ENCODE measurements at regions not wholly inside any gene's neighbourhood (a gene's known extent, or its start where the extent isn't known, plus 50 kb on each side); places are given as distances from the start of the nearest gene placed in this dataset.

GRCh38 chr20:54846948-54847347 is 371.6 kb downstream of the DOK5 start (continued):
- no peak for TF ChIP-seq REST (IDR thresholded peaks at IDR 0.05; ENCODE audit: unreplicated experiment)
- TF ChIP-seq JUNB (IDR thresholded peaks at IDR 0.05; ENCODE audit: unreplicated experiment), result no peak
- no peak for TF ChIP-seq EZH2phosphoT487 (IDR thresholded peaks at IDR 0.05; ENCODE audit: unreplicated experiment)
- TF ChIP-seq ZNF462 (CRISPR knock-in tag; IDR thresholded peaks at IDR 0.05), result no peak

GRCh38 chr20:54844346-54844745 is 369.0 kb downstream of the DOK5 start:
- no peaks in the 10 kb centered on the region for H3K27me3 ChIP-seq (ENCODE audit: insufficient read depth)
- no peaks in the 10 kb centered on the region for H3K4me1 Mint-ChIP-seq
- H3K36me3 Mint-ChIP-seq (ENCODE audit: low read depth), result peaks cover 16% of the 10 kb centered on the region; the same call in 2 of the 3 replicates
- peaks cover 3% of the 10 kb centered on the region for H3K27me3 Mint-ChIP-seq (ENCODE audit: insufficient read depth, low read depth, poor library complexity)
- no peaks in the 10 kb centered on the region for H3K9me2 ChIP-seq (ENCODE audit: insufficient read depth)
- ATAC-seq (no peak), DNase-seq (ENCODE audit: low spot score) (no peak)
- H3K4me1 ChIP-seq (ENCODE audit: insufficient read depth), result no peaks in the 10 kb centered on the region
- H3K79me2 ChIP-seq (replicated peaks; ENCODE audit: insufficient read depth), result no peaks in the 10 kb centered on the region
- H3K4me3 Mint-ChIP-seq, result no peak overlapping the region
- no peak overlapping the region for H3K27ac ChIP-seq (ENCODE audit: low read depth)
- no peaks in the 10 kb centered on the region for H3F3A ChIP-seq (replicated peaks; ENCODE audit: low read depth)
- H2AFZ ChIP-seq, result no peak overlapping the region
- H3K36me3 ChIP-seq (ENCODE audit: insufficient read depth), result peaks cover 12% of the 10 kb centered on the region
- H4K20me1 ChIP-seq (replicated peaks; ENCODE audit: insufficient read depth), result no peaks in the 10 kb centered on the region
- no peak overlapping the region for H3K4me3 ChIP-seq
- peaks cover 96% of the 10 kb centered on the region for H3K9me3 Mint-ChIP-seq
- no peak overlapping the region for H3K4me2 ChIP-seq
- no peak overlapping the region for H3K27ac Mint-ChIP-seq
- TF ChIP-seq CREB1 (CRISPR knock-in tag; IDR thresholded peaks at IDR 0.05; ENCODE audit: low read depth) (no peak), ZNF462 (CRISPR knock-in tag; IDR thresholded peaks at IDR 0.05) (no peak)

Data from GM23338 (cell line).